HG02678 (cell line): ENCODE measurements at regions not wholly inside any gene's neighbourhood (a gene's known extent, or its start where the extent isn't known, plus 50 kb on each side); places are given as distances from the start of the nearest gene placed in this dataset.
"Not testable (repeated sequence)": the region's sequence is repeated elsewhere in the genome, so short reads cannot be mapped to it uniquely, and the experiment has no call there.

ENCODE experiments used
- ATAC-seq: cut with Tn5 transposase; IDR thresholded peaks from one replicate; pipeline ENCODE4 v1.9.1; 2021; ENCODE audit warnings: mild to moderate bottlenecking, moderate library complexity; ENCODE audit not compliant: unreplicated experiment

GRCh38 chr6:82783587-82784236, 281.9 kb downstream of the UBE3D start:
- no peak for ATAC-seq

- no peak for ATAC-seq
These were observed 280.4 kb downstream of the UBE3D start for GRCh38 chr6:82785206-82785605.

DNA sequence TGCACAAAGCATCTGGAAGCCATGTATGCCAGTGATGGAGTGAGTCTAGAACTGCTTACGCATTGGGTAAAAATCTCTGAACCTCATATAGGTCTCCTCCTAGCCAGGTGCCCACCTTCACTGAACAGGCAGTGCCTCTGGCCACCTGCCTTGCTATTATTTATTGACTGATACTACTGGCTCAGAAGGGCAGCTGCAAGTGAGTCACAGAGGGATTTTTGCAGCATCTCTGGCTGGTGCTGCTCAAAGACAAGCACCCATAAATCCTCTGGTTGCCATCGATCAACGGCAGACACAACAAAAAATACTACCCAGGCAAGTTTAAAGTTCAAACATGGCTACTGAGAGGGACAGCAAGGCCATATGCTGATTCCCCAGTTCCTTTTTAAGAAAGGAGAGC, 279.4 kb downstream of the UBE3D start:
- no peak for ATAC-seq

GRCh38 chr6:82795940-82796339, 269.7 kb downstream of the UBE3D start:
- ATAC-seq: no peak

DNA sequence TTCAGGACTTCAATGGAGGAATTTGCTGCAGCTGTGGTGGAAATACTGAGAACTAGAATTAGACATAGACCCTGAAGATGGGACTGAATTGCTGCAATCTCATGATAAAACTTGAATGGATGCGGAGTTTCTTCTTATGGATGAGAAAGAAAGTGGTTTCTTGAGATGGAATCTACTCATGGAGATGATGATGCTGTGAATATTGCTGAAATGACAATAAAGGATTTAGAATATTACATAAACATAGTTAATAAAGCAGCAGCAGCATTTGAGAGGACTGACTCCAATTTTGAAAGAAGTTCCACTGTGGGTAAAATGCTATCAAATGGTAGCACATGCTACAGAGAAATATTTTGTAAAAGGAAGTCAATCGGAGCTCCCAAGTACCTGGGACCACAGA, 264.6 kb downstream of the UBE3D start:
- no peak for ATAC-seq

GRCh38 chr6:82816243-82816642, 249.4 kb downstream of the UBE3D start:
- ATAC-seq: not testable (repeated sequence)

DNA sequence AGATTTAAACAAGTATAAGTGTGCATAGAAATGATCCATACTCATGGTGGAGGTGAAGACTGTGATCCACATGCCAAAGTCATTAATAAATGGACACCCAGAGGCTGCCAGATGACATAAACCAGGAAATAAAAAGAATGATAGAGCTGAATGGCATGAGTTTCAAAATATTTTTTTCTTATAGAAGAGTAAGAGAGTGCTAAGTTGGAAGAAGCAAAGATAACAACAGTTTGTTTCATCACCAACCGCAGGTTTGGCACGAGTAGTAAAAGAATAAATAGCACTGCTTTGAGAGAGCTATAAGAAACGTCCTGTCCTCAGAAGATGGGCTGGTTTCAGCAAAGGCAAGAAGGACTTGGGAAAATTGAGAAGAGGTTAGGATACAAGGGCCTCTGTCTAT, 246.9 kb downstream of the UBE3D start:
- ATAC-seq: no peak

GRCh38 chr6:82823361-82823760, 242.3 kb downstream of the UBE3D start:
- no peak for ATAC-seq

GRCh38 chr6:82832811-82833210, 232.8 kb downstream of the UBE3D start:
- no peak for ATAC-seq

DNA sequence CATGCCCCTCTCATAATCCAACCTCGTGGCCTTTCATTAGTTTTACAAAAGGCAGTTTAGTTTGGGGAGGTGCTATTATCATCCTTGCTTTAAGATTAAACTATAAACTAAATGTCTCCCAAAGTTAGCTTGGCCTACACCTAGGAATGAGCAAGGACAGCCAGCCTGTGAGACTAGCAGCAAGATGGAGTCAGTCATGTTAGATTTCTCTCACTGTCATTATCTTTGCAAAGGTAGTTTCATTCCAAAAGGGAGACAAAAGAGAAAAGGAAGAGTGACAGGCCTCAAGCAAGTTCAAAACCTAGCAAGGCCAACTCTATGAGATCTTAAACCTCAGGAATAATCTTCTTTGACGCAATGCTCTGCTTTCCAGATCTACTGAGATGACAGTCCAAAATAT, 232.2 kb downstream of the UBE3D start:
- no peak for ATAC-seq

GRCh38 chr6:82836022-82836575, 229.5 kb downstream of the UBE3D start:
- ATAC-seq: no peak

DNA sequence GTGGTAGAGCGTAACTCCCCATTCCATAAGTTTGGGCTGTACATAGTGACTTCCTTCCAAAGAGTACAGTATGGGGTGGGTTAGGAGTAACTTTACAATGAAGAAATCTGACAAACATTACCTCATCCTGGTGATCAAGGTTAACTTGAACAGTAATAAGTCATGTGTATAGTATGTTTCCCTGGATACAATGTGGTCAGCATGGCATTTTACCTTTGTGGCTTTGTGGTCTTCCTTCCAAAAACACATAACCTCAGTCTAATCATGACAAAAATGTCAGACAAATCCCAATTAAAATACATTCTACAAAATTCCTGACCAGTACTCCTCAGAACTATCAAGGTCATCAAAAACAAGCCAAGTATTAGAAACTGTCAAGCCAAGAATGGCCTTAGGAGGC, 225.1 kb downstream of the UBE3D start:
- ATAC-seq: no peak

GRCh38 chr6:82841309-82841708, 224.3 kb downstream of the UBE3D start:
- no peak for ATAC-seq
